C4-2B (cell line): ENCODE measurements at regions not wholly inside any gene's neighbourhood (a gene's known extent, or its start where the extent isn't known, plus 50 kb on each side); places are given as distances from the start of the nearest gene placed in this dataset.
A peak's percentile ranks its signal among the peaks of the same experiment; 100 is the strongest.

Source experiments
- H3K27ac ChIP-seq: fragments of 450-650 bp; 2 replicates; pipeline ENCODE4 v1.5.1; 2017
- ZFX ChIP-seq: fragments of 450-650 bp; IDR thresholded peaks from 2 replicates; pipeline ENCODE4 v1.6.1; 2017
- TF ChIP-seq, protein P1 (sequence below): fragments of 450-650 bp; conservative IDR thresholded peaks from 2 replicates; pipeline ENCODE4 v1.5.1; 2017; ENCODE audit warnings: mild to moderate bottlenecking

DNA sequence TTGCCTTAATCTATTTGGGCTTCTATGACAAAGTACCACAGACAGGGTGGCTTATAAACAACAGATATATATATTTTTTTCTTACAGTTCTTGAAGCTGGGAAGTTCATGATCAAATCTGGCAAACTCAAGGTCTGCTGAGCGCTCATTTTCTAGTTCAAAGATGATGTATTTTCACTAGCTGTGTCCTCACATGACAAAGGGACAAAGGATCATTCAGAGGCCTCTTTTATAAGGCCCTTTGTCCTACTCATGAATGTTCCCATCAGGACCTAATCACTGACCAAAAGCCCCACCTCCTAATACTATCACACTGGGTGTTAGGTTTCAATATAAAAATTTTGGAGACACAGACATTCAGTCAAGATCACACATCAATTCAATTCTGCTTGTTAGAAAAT, 2025.2 kb downstream of the PCDH7 start:
- no peak overlapping the region for H3K27ac ChIP-seq
- TF ChIP-seq, protein P1, sequence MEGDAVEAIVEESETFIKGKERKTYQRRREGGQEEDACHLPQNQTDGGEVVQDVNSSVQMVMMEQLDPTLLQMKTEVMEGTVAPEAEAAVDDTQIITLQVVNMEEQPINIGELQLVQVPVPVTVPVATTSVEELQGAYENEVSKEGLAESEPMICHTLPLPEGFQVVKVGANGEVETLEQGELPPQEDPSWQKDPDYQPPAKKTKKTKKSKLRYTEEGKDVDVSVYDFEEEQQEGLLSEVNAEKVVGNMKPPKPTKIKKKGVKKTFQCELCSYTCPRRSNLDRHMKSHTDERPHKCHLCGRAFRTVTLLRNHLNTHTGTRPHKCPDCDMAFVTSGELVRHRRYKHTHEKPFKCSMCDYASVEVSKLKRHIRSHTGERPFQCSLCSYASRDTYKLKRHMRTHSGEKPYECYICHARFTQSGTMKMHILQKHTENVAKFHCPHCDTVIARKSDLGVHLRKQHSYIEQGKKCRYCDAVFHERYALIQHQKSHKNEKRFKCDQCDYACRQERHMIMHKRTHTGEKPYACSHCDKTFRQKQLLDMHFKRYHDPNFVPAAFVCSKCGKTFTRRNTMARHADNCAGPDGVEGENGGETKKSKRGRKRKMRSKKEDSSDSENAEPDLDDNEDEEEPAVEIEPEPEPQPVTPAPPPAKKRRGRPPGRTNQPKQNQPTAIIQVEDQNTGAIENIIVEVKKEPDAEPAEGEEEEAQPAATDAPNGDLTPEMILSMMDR = no peak
- TF ChIP-seq ZFX = no peak

DNA sequence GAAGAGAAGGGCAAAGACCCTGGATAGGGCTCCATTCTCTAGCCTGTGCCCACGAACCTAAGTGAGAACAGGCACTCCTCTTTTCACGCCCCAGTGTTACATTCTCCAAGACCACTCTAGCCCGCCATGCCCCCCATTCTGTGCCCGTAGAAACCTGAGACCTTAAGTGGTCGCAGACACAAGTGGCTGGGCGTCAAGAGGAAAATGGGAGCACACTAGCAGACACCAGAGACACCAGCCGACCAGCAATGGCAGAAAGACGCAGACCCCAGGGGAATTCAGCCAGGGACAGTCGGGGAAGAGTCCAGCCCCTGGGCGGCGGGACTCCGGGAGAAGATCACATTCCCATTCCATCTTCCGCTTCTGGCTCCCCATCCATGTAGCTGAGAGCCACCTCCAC, 2027.9 kb downstream of the PCDH7 start:
- no peak overlapping the region for H3K27ac ChIP-seq
- TF ChIP-seq, protein P1 = no peak
- TF ChIP-seq ZFX = no peak

DNA sequence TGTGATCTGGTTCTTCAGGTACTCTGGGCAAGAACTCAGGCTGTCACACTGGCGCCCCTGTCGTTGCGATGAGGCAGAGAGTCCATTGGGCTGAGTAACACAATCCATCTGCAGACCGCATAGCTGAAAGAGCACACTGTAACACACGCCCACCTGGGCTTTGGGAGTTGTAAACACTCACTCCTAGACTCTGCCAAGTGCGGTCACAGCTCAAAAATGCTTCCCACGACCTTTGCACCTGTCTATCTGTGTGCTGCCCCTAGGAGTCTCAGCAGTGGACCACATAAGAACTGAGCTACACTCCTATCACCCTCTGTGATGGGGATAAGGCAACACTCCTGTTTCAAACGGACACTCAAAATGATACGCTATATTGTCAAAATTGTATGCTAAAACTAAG, 2028.3 kb downstream of the PCDH7 start:
- TF ChIP-seq, protein P1 = no peak
- TF ChIP-seq ZFX = no peak
- H3K27ac ChIP-seq = no peak overlapping the region

DNA sequence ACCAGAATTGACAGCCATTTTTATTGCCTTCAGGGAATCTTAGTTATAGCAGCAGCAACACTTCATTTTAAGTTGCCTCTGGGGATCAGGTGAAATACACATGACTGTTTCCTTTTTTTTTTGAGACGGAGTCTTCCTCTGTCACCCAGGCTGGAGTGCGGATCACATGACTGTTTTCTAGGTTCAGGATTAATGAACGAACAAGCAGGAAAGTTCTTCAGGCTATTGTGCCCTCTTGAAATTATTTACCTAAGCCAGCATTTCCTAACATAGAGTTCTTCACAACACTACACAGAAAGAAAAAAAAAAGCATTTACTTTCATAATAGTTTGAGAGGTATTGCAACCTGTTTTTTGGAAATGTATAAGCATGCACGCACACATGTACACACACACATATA, 2032.8 kb downstream of the PCDH7 start:
- H3K27ac ChIP-seq = no peak overlapping the region
- TF ChIP-seq, protein P1 = no peak
- TF ChIP-seq ZFX = no peak

- no peak overlapping the region for H3K27ac ChIP-seq
- TF ChIP-seq, protein P1 = no peak
- TF ChIP-seq ZFX = no peak
These were observed 2048.7 kb downstream of the PCDH7 start for GRCh38 chr4:32768664-32769389.

DNA sequence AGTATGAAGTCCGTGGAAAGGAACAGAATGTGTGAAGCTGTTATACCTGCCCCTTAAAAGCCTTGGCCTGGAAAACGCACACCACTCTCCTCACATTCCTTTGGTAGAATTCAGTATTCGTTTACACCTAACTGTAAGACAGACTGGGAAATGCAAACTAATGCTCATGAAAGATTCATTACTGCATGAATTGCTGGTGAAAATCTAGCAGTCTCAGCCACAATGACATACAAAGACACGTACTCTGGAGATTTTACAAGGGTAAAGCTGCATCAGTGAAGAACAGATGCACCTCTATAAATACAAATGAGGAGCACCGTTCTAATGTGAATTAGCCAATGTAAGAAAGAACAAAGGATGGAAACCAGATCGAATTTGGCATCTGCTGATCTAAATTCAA, 2051.3 kb downstream of the PCDH7 start:
- H3K27ac ChIP-seq = no peak overlapping the region
- TF ChIP-seq ZFX = no peak
- TF ChIP-seq, protein P1 = no peak

GRCh38 chr4:32775049-32775448, 2054.9 kb downstream of the PCDH7 start:
- no peak overlapping the region for H3K27ac ChIP-seq
- TF ChIP-seq, protein P1 = peak; percentile 73
- TF ChIP-seq ZFX = no peak
